ENCODE measurements at regions not wholly inside any gene's neighbourhood (a gene's known extent, or its start where the extent isn't known, plus 50 kb on each side); places are given as distances from the start of the nearest gene placed in this dataset.
"Not testable (repeated sequence)": the region's sequence is repeated elsewhere in the genome, so short reads cannot be mapped to it uniquely, and the experiment has no call there.

DNA sequence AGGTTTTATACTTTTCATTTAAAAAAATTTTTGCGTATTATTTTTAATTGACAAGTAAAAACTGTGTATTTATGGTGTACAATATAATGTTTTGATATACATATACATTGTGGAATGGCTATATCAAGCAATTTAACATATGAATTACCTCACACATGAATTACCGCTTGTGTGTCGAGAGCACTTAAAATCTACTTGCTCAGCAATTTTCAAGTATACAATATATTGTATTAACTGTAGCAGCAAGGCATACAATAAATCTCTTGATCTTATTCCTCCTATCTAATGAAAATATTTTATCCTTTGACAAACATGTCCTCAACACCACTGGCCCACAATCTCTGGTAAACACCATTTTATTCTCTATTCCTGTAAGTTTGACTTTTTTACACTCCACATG, 224.4 kb upstream of the CYLC2 start:
- no peak for DNase-seq (ENCODE audit: low read depth, low spot score)
- in situ Hi-C loops (cut with HindIII; ENCODE audit: low pct_unique_long_range_greater_than_20kb, low sequenced_read_pairs), result no loop called here

DNA sequence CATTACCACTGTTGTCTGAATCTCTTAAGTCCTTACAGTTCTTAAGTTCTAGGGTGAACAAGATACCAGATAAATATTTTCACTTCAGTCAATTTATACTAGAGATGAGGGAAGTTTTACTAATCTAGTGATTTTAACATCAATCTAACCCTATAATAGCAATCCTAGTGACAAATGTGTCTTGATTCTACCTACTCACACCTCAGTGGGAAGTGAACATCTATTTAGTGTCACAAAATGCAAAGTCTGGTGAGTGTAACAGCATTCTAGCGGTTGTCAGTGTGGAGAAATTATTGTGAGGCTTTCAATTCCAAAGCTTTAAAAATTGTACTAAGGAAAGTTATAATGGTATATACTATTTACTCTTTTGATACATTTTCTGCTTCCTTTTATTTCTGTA, 225.8 kb upstream of the CYLC2 start:
- no peak for DNase-seq (ENCODE audit: low read depth, low spot score)
- in situ Hi-C loops (cut with HindIII; ENCODE audit: low pct_unique_long_range_greater_than_20kb, low sequenced_read_pairs), result no loop called here

GRCh38 chr9:102768002-102768401, 227.1 kb upstream of the CYLC2 start:
- DNase-seq (ENCODE audit: low read depth, low spot score), result no peak
- in situ Hi-C loops (cut with HindIII; ENCODE audit: low pct_unique_long_range_greater_than_20kb, low sequenced_read_pairs), result no loop called here

- in situ Hi-C loops (cut with HindIII; ENCODE audit: low pct_unique_long_range_greater_than_20kb, low sequenced_read_pairs), result no loop called here
- no peak for DNase-seq (ENCODE audit: low read depth, low spot score)
These were observed 228.1 kb upstream of the CYLC2 start for GRCh38 chr9:102767076-102767475.

DNA sequence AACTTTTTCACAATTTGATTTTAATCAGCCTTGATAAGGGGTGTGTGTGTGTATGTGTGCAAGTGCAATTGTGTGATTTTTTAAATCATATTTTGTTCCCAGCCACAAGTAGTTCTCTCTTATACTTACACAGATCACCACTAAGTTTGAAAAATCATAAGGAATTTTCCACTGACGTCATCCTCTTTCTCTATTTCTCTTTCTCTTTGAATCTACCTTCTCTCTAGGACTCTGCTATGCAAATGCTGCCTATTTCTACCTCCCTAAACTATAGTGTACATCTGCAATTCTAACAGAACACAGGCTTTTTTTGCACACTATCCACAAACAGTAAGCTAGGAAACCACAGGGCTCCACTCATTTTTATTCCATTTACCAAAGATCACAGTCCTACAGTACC, 254.6 kb upstream of the CYLC2 start:
- in situ Hi-C loops (cut with HindIII; ENCODE audit: low pct_unique_long_range_greater_than_20kb, low sequenced_read_pairs), result no loop called here
- no peak for DNase-seq (ENCODE audit: low read depth, low spot score)

GRCh38 chr9:102728946-102729345, 266.2 kb upstream of the CYLC2 start:
- no peak for DNase-seq (ENCODE audit: low read depth, low spot score)
- in situ Hi-C loops (cut with HindIII; ENCODE audit: low pct_unique_long_range_greater_than_20kb, low sequenced_read_pairs), result no loop called here

- DNase-seq (ENCODE audit: low read depth, low spot score), result no peak
- in situ Hi-C loops (cut with HindIII; ENCODE audit: low pct_unique_long_range_greater_than_20kb, low sequenced_read_pairs), result no loop called here
These were observed 280.9 kb upstream of the CYLC2 start for GRCh38 chr9:102714184-102714583.

GRCh38 chr9:102712910-102713309, 282.2 kb upstream of the CYLC2 start:
- in situ Hi-C loops (cut with HindIII; ENCODE audit: low pct_unique_long_range_greater_than_20kb, low sequenced_read_pairs); DNase-seq (ENCODE audit: low read depth, low spot score): not testable (repeated sequence)

DNA sequence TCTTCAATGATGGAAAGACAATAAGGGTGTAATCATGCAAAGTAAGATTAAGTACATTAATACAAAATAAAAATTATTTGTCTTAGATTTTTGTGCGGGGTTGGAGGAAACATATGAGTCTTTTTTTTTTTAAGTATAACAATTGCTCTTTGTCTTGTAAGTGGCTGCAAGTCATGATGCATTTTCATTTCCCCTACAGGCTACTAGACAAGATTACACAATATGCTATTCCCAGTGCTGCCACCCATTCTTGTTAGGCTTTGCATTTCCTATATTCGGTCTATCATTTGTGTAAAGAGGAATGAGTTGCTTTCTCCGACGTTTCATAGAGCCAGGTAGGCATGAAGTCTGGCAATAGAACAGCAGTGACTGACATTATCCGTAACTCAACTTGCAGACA, 294.2 kb upstream of the CYLC2 start:
- in situ Hi-C loops (cut with HindIII; ENCODE audit: low pct_unique_long_range_greater_than_20kb, low sequenced_read_pairs), result no loop called here

GRCh38 chr9:102669220-102669619, 325.9 kb upstream of the CYLC2 start:
- no peak for DNase-seq (ENCODE audit: low read depth, low spot score)
- in situ Hi-C loops (cut with HindIII; ENCODE audit: low pct_unique_long_range_greater_than_20kb, low sequenced_read_pairs), result no loop called here

More for the DNA sequence above, 294.2 kb upstream of the CYLC2 start:
- DNase-seq (ENCODE audit: low read depth, low spot score), result peak; percentile 92

GRCh38 chr9:102652471-102652870, 342.7 kb upstream of the CYLC2 start:
- DNase-seq (ENCODE audit: low read depth, low spot score), result peak; percentile 91
- in situ Hi-C loops (cut with HindIII; ENCODE audit: low pct_unique_long_range_greater_than_20kb, low sequenced_read_pairs), result no loop called here

- peak; percentile 52 for DNase-seq (ENCODE audit: low read depth, low spot score)
- in situ Hi-C loops (cut with HindIII; ENCODE audit: low pct_unique_long_range_greater_than_20kb, low sequenced_read_pairs), result no loop called here
These were observed 344.2 kb upstream of the CYLC2 start for GRCh38 chr9:102650896-102651295.

DNA sequence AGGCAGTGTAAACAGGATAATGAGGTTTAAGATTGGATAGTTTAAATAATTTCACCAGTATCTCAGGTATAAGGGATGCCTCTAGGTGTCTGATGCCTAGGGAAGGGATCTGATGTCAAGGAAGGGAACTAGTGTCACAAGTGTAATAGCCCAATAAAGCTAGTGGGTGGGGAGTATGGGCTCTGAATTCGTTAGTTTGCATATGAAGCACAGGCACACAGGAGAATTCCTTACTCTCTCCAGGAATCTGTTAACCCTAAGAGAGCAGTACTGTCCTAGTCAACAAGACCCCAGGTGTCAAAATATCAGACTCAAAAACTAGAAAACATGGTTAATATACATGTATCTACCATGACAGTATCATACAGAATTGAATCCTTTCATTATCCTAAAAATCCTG, 352.5 kb upstream of the CYLC2 start:
- in situ Hi-C loops (cut with HindIII; ENCODE audit: low pct_unique_long_range_greater_than_20kb, low sequenced_read_pairs), result no loop called here
- no peak for DNase-seq (ENCODE audit: low read depth, low spot score)

DNA sequence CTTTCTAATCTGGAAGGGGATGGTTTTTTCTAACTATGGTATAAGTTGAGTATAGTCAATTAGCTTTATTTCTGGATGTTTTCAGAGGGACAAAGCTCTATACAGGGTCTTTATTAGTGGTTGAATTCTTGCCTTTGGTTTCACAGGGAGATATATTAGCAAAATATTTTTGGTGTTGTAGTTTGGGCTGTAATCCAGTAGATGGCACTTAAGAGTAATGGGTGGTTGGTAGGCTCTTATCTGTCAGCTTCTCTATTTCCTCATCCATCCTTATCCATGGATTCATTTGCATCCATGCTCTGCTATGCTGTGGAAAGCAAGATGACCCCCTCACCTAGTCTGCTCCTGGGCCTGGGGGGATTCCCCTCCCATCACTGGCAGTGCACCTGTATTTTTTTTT, 363.6 kb upstream of the CYLC2 start:
- DNase-seq (ENCODE audit: low read depth, low spot score), result peak; percentile 55
- in situ Hi-C loops (cut with HindIII; ENCODE audit: low pct_unique_long_range_greater_than_20kb, low sequenced_read_pairs), result no loop called here

DNA sequence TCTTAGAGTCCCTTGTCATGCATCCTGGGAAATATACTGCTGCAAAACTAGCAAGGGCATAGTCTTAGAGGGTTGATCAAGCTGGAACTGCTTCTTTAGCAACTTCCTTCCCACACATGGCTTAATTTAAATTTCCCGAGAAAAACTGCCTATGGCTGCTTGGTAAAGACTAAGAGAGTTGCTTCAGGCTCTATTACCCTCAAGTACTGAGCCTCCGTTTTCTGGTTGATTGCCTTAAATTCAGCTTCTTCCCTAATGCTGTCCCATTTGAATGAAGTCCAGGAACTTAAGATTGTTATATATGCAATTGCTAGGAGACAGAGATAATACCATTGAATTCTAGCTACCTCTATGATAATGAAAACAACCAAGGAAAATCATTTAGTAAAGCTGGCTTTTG, 385.7 kb upstream of the CYLC2 start:
- no peak for DNase-seq (ENCODE audit: low read depth, low spot score)
- in situ Hi-C loops (cut with HindIII; ENCODE audit: low pct_unique_long_range_greater_than_20kb, low sequenced_read_pairs), result no loop called here

DNA sequence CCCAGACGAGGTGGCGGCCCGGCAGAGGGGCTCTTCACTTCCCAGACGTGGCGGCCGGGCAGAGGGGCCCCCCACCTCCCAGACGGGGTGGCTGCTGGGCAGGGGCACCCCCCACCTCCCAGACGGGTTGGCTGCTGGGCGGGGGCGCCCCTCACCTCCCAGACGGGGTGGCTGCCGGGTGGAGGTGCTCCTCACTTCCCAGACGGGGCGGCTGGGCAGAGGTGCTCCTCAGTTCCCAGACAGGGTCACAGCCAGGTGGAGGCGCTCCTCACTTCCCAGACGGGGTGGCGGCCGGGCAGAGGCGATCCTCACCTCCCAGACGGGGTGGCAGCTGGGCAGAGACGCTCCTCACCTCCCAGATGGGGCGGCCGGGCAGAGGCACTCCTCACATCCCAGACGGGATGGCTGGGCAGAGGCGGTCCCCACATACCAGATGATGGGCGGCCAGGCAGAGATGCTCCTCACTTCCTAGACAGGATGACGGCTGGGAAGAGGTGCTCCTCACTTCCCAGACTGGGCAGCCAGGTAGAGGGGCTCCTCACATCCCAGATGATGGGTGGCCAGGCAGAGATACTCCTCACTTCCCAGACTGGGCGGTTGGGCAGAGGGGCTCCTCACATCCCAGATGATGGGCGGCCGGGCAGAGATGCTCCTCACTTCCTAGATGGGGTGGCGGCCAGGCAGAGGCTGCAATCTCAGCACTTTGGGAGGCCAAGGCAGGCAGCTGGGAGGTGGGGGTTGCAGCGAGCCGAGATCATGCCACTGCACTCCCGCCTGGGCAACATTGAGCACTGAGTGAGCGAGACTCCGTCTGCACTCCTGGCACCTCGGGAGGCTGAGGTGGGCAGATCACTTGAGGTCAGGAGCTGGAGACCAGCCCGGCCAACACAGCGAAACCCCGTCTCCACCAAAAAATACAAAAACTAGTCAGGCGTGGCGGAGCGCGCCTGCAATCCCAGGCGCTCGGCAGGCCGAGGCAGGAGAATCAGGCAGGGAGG, 391.6 kb upstream of the CYLC2 start:
- in situ Hi-C loops (cut with HindIII; ENCODE audit: low pct_unique_long_range_greater_than_20kb, low sequenced_read_pairs); DNase-seq (ENCODE audit: low read depth, low spot score): not testable (repeated sequence)

DNA sequence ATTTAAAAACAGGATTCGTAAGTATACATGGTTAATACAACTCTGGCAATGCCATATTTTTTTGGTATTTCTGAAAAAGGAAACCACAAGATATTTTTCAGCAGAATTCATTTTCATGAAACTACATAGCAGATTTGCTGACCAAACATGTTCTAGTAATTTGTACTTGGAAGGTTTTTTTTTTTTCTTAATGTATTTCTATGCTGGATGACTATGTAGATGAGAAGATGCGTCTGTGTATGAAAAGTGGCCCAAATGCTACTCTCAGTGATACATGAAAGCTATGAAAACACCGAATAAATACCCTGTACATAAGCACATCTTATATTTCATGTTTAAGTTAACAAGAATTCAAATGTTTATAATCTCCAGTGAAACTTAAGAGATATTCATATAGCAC, 400.9 kb upstream of the CYLC2 start:
- no peak for DNase-seq (ENCODE audit: low read depth, low spot score)
- in situ Hi-C loops (cut with HindIII; ENCODE audit: low pct_unique_long_range_greater_than_20kb, low sequenced_read_pairs), result no loop called here

GRCh38 chr9:102587281-102587680, 407.9 kb upstream of the CYLC2 start:
- in situ Hi-C loops (cut with HindIII; ENCODE audit: low pct_unique_long_range_greater_than_20kb, low sequenced_read_pairs), result no loop called here
- DNase-seq (ENCODE audit: low read depth, low spot score), result no peak

GRCh38 chr9:102569436-102569835, 425.7 kb upstream of the CYLC2 start:
- no peak for DNase-seq (ENCODE audit: low read depth, low spot score)
- in situ Hi-C loops (cut with HindIII; ENCODE audit: low pct_unique_long_range_greater_than_20kb, low sequenced_read_pairs), result no loop called here

Measured in SK-MEL-5 (cell line).